ENCODE measurements at regions not wholly inside any gene's neighbourhood (a gene's known extent, or its start where the extent isn't known, plus 50 kb on each side); places are given as distances from the start of the nearest gene placed in this dataset.

DNA sequence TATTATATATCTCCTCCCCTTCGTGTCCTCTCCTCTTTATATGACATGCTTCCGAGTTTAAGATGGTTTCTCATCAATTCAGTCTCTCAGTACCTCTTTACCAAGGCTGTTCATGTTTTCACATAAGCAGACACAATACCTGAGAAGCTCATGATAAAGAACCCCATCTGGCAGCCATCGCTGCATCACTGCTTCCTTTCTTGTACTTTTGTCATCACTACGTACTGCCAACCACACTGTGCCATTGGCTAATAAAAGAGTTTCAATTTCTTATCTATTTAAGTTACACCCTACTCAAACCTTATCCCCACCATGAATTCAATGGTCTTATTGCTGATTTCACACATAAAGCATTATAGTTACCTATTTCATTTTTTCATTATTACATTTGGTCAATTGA is 484.7 kb upstream of the CNTN4 start:
- Mint-ChIP-seq H3K4me1 (ENCODE audit: low read depth) (no peaks in the 10 kb centered on the region), H3K27me3 (no peaks in the 10 kb centered on the region), H3K27ac (no peak overlapping the region), H3K9me3 (peaks cover 2% of the 10 kb centered on the region), H3K4me3 (no peak overlapping the region), H3K36me3 (ENCODE audit: low read depth) (no peaks in the 10 kb centered on the region)
- H3K36me3 ChIP-seq (ENCODE audit: insufficient read depth, low read length): no peaks in the 10 kb centered on the region
- H3K4me1 ChIP-seq (ENCODE audit: insufficient read depth, low read length): no peaks in the 10 kb centered on the region
- TF ChIP-seq, protein P1, sequence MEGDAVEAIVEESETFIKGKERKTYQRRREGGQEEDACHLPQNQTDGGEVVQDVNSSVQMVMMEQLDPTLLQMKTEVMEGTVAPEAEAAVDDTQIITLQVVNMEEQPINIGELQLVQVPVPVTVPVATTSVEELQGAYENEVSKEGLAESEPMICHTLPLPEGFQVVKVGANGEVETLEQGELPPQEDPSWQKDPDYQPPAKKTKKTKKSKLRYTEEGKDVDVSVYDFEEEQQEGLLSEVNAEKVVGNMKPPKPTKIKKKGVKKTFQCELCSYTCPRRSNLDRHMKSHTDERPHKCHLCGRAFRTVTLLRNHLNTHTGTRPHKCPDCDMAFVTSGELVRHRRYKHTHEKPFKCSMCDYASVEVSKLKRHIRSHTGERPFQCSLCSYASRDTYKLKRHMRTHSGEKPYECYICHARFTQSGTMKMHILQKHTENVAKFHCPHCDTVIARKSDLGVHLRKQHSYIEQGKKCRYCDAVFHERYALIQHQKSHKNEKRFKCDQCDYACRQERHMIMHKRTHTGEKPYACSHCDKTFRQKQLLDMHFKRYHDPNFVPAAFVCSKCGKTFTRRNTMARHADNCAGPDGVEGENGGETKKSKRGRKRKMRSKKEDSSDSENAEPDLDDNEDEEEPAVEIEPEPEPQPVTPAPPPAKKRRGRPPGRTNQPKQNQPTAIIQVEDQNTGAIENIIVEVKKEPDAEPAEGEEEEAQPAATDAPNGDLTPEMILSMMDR (IDR thresholded peaks at IDR 0.05): no peak
- no peak overlapping the region for H3K4me3 ChIP-seq (ENCODE audit: low read length)
- ATAC-seq (ENCODE audit: poor library complexity): no peak
- no peaks in the 10 kb centered on the region for H3K27me3 ChIP-seq (ENCODE audit: control insufficient read depth in 1 of 2, insufficient read depth in 2 of 2, low read length in 2 of 2)
- H3K27ac ChIP-seq (ENCODE audit: low read depth in 1 of 2, low read length in 2 of 2): no peak overlapping the region
- POLR2A ChIA-PET: no interaction called here
- DNase-seq: no peak
- CTCF ChIA-PET: no interaction called here
- H3K9me3 ChIP-seq (ENCODE audit: control insufficient read depth in 1 of 2, insufficient read depth in 1 of 2, low read length in 2 of 2): no peaks in the 10 kb centered on the region
- intact Hi-C loops (cut with DNase I, micrococcal nuclease): no loop called here

DNA sequence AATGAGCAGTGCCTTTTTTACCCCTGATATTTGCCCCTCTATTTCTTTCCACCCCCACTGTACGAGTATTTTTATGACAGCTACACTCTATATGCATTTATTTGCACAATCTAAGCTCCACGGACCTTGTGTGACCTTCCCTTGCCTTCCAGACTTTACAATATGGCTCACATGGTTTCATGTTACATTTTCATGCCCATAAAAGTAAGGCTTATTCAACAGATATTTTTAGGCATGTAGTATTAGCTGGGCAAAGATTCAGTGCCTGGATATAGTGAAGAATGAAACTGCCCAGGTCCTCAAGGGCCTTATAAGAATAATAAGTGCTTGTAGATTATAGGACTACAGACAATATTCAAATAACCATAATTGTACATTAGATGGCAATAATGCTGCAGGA is 481.9 kb upstream of the CNTN4 start:
- Histone ChIP-seq H3K9me3 (ENCODE audit: control insufficient read depth in 1 of 2, insufficient read depth in 1 of 2, low read length in 2 of 2) (no peaks in the 10 kb centered on the region), H3K36me3 (ENCODE audit: insufficient read depth, low read length) (no peaks in the 10 kb centered on the region), H3K4me1 (ENCODE audit: insufficient read depth, low read length) (no peaks in the 10 kb centered on the region), H3K4me3 (ENCODE audit: low read length) (no peak overlapping the region), H3K27me3 (ENCODE audit: control insufficient read depth in 1 of 2, insufficient read depth in 2 of 2, low read length in 2 of 2) (no peaks in the 10 kb centered on the region), H3K27ac (ENCODE audit: low read depth in 1 of 2, low read length in 2 of 2) (no peak overlapping the region)
- ATAC-seq (ENCODE audit: poor library complexity): no peak
- Mint-ChIP-seq H3K36me3 (ENCODE audit: low read depth) (no peaks in the 10 kb centered on the region), H3K27ac (no peak overlapping the region), H3K9me3 (peaks cover 6% of the 10 kb centered on the region), H3K27me3 (no peaks in the 10 kb centered on the region), H3K4me3 (no peak overlapping the region), H3K4me1 (ENCODE audit: low read depth) (no peaks in the 10 kb centered on the region)
- CTCF ChIA-PET: no interaction called here
- no peak for DNase-seq
- POLR2A ChIA-PET: no interaction called here
- intact Hi-C loops (cut with DNase I, micrococcal nuclease): no loop called here
- TF ChIP-seq, protein P1 (IDR thresholded peaks at IDR 0.05): no peak

DNA sequence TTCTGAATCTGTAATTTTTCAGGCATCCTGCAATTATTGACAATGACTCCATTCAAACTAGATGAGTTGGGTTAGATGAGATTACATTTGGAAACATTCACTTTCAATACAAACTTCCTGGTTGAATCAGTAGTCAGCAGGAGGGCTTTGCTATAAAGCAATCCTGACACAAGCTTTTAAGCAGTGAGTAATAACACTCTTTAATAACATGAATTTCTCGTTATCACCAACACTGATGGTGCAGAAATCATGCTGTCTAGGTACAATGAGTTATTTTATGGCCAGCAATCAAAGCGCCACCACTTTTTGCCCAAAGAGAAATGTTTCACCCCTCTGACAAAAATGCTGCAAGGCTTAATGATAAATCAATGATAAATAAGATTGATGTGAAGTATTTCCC is 474.8 kb upstream of the CNTN4 start:
- no peak for ATAC-seq (ENCODE audit: poor library complexity)
- no peak for DNase-seq
- Mint-ChIP-seq H3K36me3 (ENCODE audit: low read depth) (no peaks in the 10 kb centered on the region), H3K9me3 (peaks cover 3% of the 10 kb centered on the region), H3K27me3 (no peaks in the 10 kb centered on the region), H3K27ac (no peak overlapping the region), H3K4me3 (no peak overlapping the region), H3K4me1 (ENCODE audit: low read depth) (no peaks in the 10 kb centered on the region)
- peaks cover 0 to 5% of the 10 kb centered on the region in 2 experiments for H3K9me3 ChIP-seq (ENCODE audit: control insufficient read depth in 1 of 2, insufficient read depth in 1 of 2, low read length in 2 of 2)
- POLR2A ChIA-PET: no interaction called here
- H3K27me3 ChIP-seq (ENCODE audit: control insufficient read depth in 1 of 2, insufficient read depth in 2 of 2, low read length in 2 of 2): no peaks in the 10 kb centered on the region
- H3K4me1 ChIP-seq (ENCODE audit: insufficient read depth, low read length): no peaks in the 10 kb centered on the region
- intact Hi-C loops (cut with DNase I, micrococcal nuclease): no loop called here
- CTCF ChIA-PET: no interaction called here
- no peaks in the 10 kb centered on the region for H3K36me3 ChIP-seq (ENCODE audit: insufficient read depth, low read length)
- H3K4me3 ChIP-seq (ENCODE audit: low read length): no peak overlapping the region
- TF ChIP-seq, protein P1 (IDR thresholded peaks at IDR 0.05): no peak
- H3K27ac ChIP-seq (ENCODE audit: low read depth in 1 of 2, low read length in 2 of 2): no peak overlapping the region

Measured in CD4-positive, alpha-beta T cell (primary cell).